ENCODE measurements at regions not wholly inside any gene's neighbourhood (a gene's known extent, or its start where the extent isn't known, plus 50 kb on each side); places are given as distances from the start of the nearest gene placed in this dataset.

GRCh38 chr5:125536095-125536494 is 789.7 kb upstream of the ZNF608 start:
- ATAC-seq (no peak), DNase-seq (no peak)
- Histone ChIP-seq H3K4me1 (ENCODE audit: insufficient read depth, low read length) (no peaks in the 10 kb centered on the region), H4K20me1 (ENCODE audit: low read length) (no peaks in the 10 kb centered on the region), H2AFZ (ENCODE audit: low read length) (no peak overlapping the region), H3K9me2 (replicated peaks; ENCODE audit: low read length) (no peaks in the 10 kb centered on the region), H3F3A (ENCODE audit: low read length, unreplicated experiment) (no peaks in the 10 kb centered on the region), H3K9me3 (ENCODE audit: low read length) (no peaks in the 10 kb centered on the region; the same call in 1 of the 2 replicates), H3K4me2 (ENCODE audit: low read length) (no peak overlapping the region), H3K9ac (ENCODE audit: low read length) (no peak overlapping the region), H3K27me3 (ENCODE audit: low read length) (no peaks in the 10 kb centered on the region), H3K79me2 (ENCODE audit: low read length) (no peaks in the 10 kb centered on the region), H3K4me3 (ENCODE audit: low read length) (no peak overlapping the region), H3K36me3 (ENCODE audit: low read depth, low read length) (no peaks in the 10 kb centered on the region; the same call in 1 of the 2 replicates), H3K27ac (ENCODE audit: low read length) (no peak overlapping the region)
- no TSS peak for BruUV-seq (replicated peaks)
- ChIA-PET CTCF (no interaction called here), POLR2A (ENCODE audit: unreplicated experiment) (no interaction called here)
- intact Hi-C loops (cut with micrococcal nuclease): no loop called here
- TF ChIP-seq EZH2 (IDR thresholded peaks at IDR 0.05; ENCODE audit: low read length, unreplicated experiment) (no peak), EZH2phosphoT487 (IDR thresholded peaks at IDR 0.05; ENCODE audit: borderline replicate concordance, low read length) (no peak), CTCF (conservative IDR thresholded peaks at IDR 0.05; ENCODE audit: low read depth, low read length) (no peak)

- Histone ChIP-seq H3K4me1 (ENCODE audit: insufficient read depth, low read length) (no peaks in the 10 kb centered on the region), H3K9me2 (replicated peaks; ENCODE audit: low read length) (no peaks in the 10 kb centered on the region), H3F3A (ENCODE audit: low read length, unreplicated experiment) (no peaks in the 10 kb centered on the region), H3K4me2 (ENCODE audit: low read length) (no peak overlapping the region), H3K9ac (ENCODE audit: low read length) (no peak overlapping the region), H3K27me3 (ENCODE audit: low read length) (no peaks in the 10 kb centered on the region), H2AFZ (ENCODE audit: low read length) (no peak overlapping the region), H3K9me3 (ENCODE audit: low read length) (no peaks in the 10 kb centered on the region; the same call in 1 of the 2 replicates), H3K27ac (ENCODE audit: low read length) (no peak overlapping the region), H3K4me3 (ENCODE audit: low read length) (no peak overlapping the region), H3K36me3 (ENCODE audit: low read depth, low read length) (no peaks in the 10 kb centered on the region; the same call in 1 of the 2 replicates), H4K20me1 (ENCODE audit: low read length) (no peaks in the 10 kb centered on the region), H3K79me2 (ENCODE audit: low read length) (no peaks in the 10 kb centered on the region)
- no TSS peak for BruUV-seq (replicated peaks)
- intact Hi-C loops (cut with micrococcal nuclease): no loop called here
- TF ChIP-seq CTCF (conservative IDR thresholded peaks at IDR 0.05; ENCODE audit: low read depth, low read length): no peak
- ChIA-PET CTCF (no interaction called here), POLR2A (ENCODE audit: unreplicated experiment) (no interaction called here)
- DNase-seq: no peak
- ATAC-seq: no peak
These were observed 790.1 kb upstream of the ZNF608 start for GRCh38 chr5:125536582-125536981.

- Histone ChIP-seq H3K4me1 (ENCODE audit: insufficient read depth, low read length) (no peaks in the 10 kb centered on the region), H3K27ac (ENCODE audit: low read length) (no peak overlapping the region), H3K27me3 (ENCODE audit: low read length) (no peaks in the 10 kb centered on the region), H3K4me2 (ENCODE audit: low read length) (no peak overlapping the region), H3K9me3 (ENCODE audit: low read length) (no peaks in the 10 kb centered on the region; the same call in 1 of the 2 replicates), H3K9me2 (replicated peaks; ENCODE audit: low read length) (no peaks in the 10 kb centered on the region), H3F3A (ENCODE audit: low read length, unreplicated experiment) (no peaks in the 10 kb centered on the region), H3K79me2 (ENCODE audit: low read length) (no peaks in the 10 kb centered on the region), H2AFZ (ENCODE audit: low read length) (no peak overlapping the region), H4K20me1 (ENCODE audit: low read length) (no peaks in the 10 kb centered on the region), H3K4me3 (ENCODE audit: low read length) (no peak overlapping the region), H3K9ac (ENCODE audit: low read length) (no peak overlapping the region), H3K36me3 (ENCODE audit: low read depth, low read length) (no peaks in the 10 kb centered on the region; the same call in 1 of the 2 replicates)
- intact Hi-C loops (cut with micrococcal nuclease): no loop called here
- DNase-seq: no peak
- no peak for TF ChIP-seq EZH2phosphoT487 (IDR thresholded peaks at IDR 0.05; ENCODE audit: borderline replicate concordance, low read length)
- TF ChIP-seq EZH2 (IDR thresholded peaks at IDR 0.05; ENCODE audit: low read length, unreplicated experiment): no peak
- no peak for TF ChIP-seq CTCF (conservative IDR thresholded peaks at IDR 0.05; ENCODE audit: low read depth, low read length)
- ChIA-PET POLR2A (ENCODE audit: unreplicated experiment) (no interaction called here), CTCF (no interaction called here)
- BruUV-seq (replicated peaks): no TSS peak
- no peak for ATAC-seq
These were observed 791.2 kb upstream of the ZNF608 start for GRCh38 chr5:125537661-125538060.
